VCaP (cell line): ENCODE measurements at regions not wholly inside any gene's neighbourhood (a gene's known extent, or its start where the extent isn't known, plus 50 kb on each side); places are given as distances from the start of the nearest gene placed in this dataset.

Experiments
- H3K27ac ChIP-seq: fragments of 450-650 bp; 2 replicates; pipeline ENCODE4 v1.5.1; 2017
- TF ChIP-seq, protein P1 (sequence below): fragments of 450-650 bp; conservative IDR thresholded peaks from 2 replicates; pipeline ENCODE4 v1.5.1; 2017; ENCODE audit warnings: mild to moderate bottlenecking, moderate library complexity

- no peak overlapping the region for H3K27ac ChIP-seq
- TF ChIP-seq, protein P1, sequence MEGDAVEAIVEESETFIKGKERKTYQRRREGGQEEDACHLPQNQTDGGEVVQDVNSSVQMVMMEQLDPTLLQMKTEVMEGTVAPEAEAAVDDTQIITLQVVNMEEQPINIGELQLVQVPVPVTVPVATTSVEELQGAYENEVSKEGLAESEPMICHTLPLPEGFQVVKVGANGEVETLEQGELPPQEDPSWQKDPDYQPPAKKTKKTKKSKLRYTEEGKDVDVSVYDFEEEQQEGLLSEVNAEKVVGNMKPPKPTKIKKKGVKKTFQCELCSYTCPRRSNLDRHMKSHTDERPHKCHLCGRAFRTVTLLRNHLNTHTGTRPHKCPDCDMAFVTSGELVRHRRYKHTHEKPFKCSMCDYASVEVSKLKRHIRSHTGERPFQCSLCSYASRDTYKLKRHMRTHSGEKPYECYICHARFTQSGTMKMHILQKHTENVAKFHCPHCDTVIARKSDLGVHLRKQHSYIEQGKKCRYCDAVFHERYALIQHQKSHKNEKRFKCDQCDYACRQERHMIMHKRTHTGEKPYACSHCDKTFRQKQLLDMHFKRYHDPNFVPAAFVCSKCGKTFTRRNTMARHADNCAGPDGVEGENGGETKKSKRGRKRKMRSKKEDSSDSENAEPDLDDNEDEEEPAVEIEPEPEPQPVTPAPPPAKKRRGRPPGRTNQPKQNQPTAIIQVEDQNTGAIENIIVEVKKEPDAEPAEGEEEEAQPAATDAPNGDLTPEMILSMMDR: peak; percentile 56
These were observed 288.1 kb downstream of the SH3BGRL start for GRCh38 chrX:81489987-81490386.

DNA sequence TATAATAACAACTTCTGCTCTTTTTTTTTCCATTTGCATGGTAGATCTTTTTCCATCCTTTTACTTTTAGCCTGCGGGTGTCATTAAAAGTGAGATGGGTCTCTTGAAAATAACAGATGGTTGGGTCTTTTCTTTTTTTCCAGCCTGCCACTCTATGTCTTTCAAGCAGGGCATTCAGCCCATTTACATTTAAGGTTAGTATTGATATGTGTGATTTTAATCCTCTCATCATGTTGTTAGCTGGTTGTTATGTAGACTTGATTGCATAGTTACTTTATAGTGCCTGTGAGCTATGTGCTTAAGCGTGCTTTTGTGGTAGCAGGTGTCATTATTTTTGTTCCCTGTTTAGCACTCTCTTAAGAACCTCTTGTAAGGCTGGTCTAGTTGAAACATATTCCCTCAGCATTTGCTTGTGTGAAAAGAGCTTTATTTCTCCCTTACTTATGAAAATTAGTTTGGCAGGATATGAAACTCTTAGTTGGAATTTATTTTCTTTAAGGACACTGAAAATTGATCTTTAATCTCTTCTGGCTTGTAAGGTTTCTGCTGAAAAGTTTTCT, 326.1 kb downstream of the SH3BGRL start:
- no peak overlapping the region for H3K27ac ChIP-seq
- TF ChIP-seq, protein P1: no peak

- H3K27ac ChIP-seq: no peak overlapping the region
- TF ChIP-seq, protein P1: no peak
These were observed 335.8 kb downstream of the SH3BGRL start for GRCh38 chrX:81537723-81538122.

- H3K27ac ChIP-seq: no peak overlapping the region
- TF ChIP-seq, protein P1: no peak
These were observed 340.4 kb downstream of the SH3BGRL start for GRCh38 chrX:81542255-81542654.

GRCh38 chrX:81556880-81557279, 355.0 kb downstream of the SH3BGRL start:
- TF ChIP-seq, protein P1: no peak
- H3K27ac ChIP-seq: no peak overlapping the region

GRCh38 chrX:81564851-81565250, 362.9 kb downstream of the SH3BGRL start:
- TF ChIP-seq, protein P1: no peak
- H3K27ac ChIP-seq: no peak overlapping the region

DNA sequence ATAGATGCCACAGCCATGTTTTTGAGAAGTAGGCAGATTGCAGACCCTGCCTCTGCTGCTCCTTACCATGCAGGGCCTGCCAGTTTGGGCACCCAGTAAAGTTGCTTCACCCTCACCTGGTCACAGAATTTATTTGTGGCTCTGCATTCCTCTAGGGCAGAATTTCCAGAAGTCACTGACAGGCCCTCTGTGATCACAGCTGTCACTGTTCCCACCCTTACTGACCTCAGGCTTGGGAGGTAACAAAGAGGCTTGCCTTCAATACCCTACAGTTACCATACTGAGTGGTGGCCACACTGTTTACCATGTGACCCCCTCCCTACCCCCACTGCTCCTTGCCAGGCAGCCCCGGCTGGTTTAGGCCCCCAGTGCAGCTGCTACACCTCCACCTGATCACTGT, 375.1 kb downstream of the SH3BGRL start:
- no peak overlapping the region for H3K27ac ChIP-seq
- TF ChIP-seq, protein P1: no peak
